Adrenal gland (tissue), 9 donors: ENCODE measurements at regions not wholly inside any gene's neighbourhood (a gene's known extent, or its start where the extent isn't known, plus 50 kb on each side); places are given as distances from the start of the nearest gene placed in this dataset.

Source experiments
- DNase-seq, 7 donors: peaks; one replicate each; pipeline ENCODE4 v3.0.0-alpha.2; 2019 to 2020
- H3K27ac ChIP-seq, 5 donors: fragments of 200-600 bp; sonication (generic) in 4 of 5; 1 replicate in 3 of 5; 2 replicates in 2 of 5; pipeline versions ENCODE4 v1.5.1 to v1.8.0; 2016 to 2020; ENCODE audit warnings: mild to moderate bottlenecking in 1 of 5
- H3K27me3 ChIP-seq: fragments of 200-600 bp; 2 replicates; pipeline ENCODE4 v1.8.0; 2021
- H3K36me3 ChIP-seq, 2 donors: fragments of 200-600 bp; replicated peaks in 1 of 2; 1 replicate in 1 of 2; 2 replicates in 1 of 2; pipeline versions ENCODE4 v1.5.1 to v1.8.0; 2018 to 2022
- H3K4me1 ChIP-seq, 2 donors: fragments of 200-600 bp; replicated peaks in 1 of 2; 1 replicate in 1 of 2; 2 replicates in 1 of 2; pipeline versions ENCODE4 v1.5.1 to v1.8.0; 2018 to 2021
- H3K4me3 ChIP-seq, 4 donors: fragments of 200-600 bp; sonication (generic) in 3 of 4; one replicate each; pipeline ENCODE4 v1.5.1; 2016 to 2018
- H3K9me3 ChIP-seq, 3 donors: fragments of 200-600 bp; sonication (generic) in 1 of 3; replicated peaks in 1 of 3; 1 replicate in 2 of 3; 2 replicates in 1 of 3; pipeline versions ENCODE4 v1.5.1 to v1.8.0; 2016 to 2021
- POLR2A ChIP-seq, 2 donors: fragments of 450-650 bp; IDR thresholded peaks; one replicate each; pipeline ENCODE4 v1.6.1; 2017; ENCODE audit warnings: antibody characterized with exemption in 2 of 2, mild to moderate bottlenecking in 2 of 2, moderate library complexity in 1 of 2
- WGBS, 4 donors: extraction: QIAGEN DNeasy Blood & Tissue Kit in 2 of 4; methylation state at CpG; one replicate each; pipeline versions ENCODE4 v1.1.5 to v1.1.7; 2013 to 2017; 5-methylcytosine and 5-hydroxymethylcytosine counted together
- intact Hi-C, 2 donors: fragments of 100-400 bp; cut with DNase I; formaldehyde crosslinking; loops; one replicate each; pipeline versions ENCODE4 v1.14.1 to v1.15.0; 2022 to 2023
- TF ChIP-seq, protein P1 (sequence below), 6 experiments: fragments of 450-650 bp in 4 of 6; fragments of 200-600 bp in 2 of 6; sonication (generic) in 1 of 6; IDR thresholded peaks; 1 replicate in 5 of 6; 2 replicates in 1 of 6; pipeline versions ENCODE4 v1.5.1 to v1.8.0; 2016 to 2021; ENCODE audit warnings: antibody characterized with exemption in 6 of 6, mild to moderate bottlenecking in 2 of 6, moderate library complexity in 1 of 6
- donor health status: healthy with polysubstance abuse.
- donor health status: Bipolar disorder and iron deficiency.
- donor health status: DM: yes; HTN: yes; CAD: no.
- donor health status: DM: no; HTN: no; CAD: no.
- donor health status: DM: no; HTN: no; CAD: no.

DNA sequence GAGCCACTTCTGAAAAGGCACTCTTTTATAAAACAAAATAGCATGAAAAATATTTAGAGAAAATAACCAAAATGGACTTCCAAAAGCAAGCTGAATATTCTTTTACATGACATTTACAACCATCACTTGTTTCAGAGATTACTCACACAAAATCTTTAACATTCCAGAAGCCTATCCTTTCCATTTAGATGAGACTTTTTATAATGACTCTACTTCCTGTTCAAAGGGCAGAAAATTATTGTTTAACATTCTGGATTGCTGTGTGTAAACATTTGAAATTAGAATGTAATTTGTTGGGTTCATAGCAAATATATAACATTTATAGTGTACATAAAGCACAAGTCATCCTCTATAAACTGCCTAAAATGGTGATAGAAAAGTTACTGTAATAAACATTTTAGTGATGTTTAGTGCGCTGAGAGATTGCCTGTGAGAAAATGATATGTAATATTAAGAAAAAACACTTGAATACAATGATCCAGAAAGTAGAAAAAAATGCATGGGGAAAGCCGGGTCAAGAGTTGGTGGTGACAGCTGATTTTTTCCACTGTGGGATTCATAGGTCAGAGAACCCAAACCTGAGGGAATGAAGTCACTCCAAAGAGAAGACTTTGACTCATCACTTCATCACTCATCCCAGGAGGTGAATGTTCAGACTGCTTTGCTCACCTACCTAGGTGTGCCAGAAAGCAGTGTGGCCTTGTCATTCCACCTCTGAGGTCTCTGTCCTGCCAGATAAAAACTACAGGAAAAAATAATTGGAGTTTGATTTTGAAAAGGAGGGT, 305.8 kb downstream of the ARPP21 start:
- DNase-seq, result no peak
- no peaks in the 10 kb centered on the region for H3K27me3 ChIP-seq
- WGBS, 4 donors, result 75 to 89% (median 86%) methylated on average over 2 of the region's 2 CpGs
- no peaks in the 10 kb centered on the region for H3K9me3 ChIP-seq
- no peaks in the 10 kb centered on the region for H3K4me1 ChIP-seq
- H3K36me3 ChIP-seq, result no peaks in the 10 kb centered on the region
- H3K27ac ChIP-seq, result no peak overlapping the region
- intact Hi-C loops, result no loop called here
- H3K4me3 ChIP-seq, result no peak overlapping the region
- TF ChIP-seq, protein P1, sequence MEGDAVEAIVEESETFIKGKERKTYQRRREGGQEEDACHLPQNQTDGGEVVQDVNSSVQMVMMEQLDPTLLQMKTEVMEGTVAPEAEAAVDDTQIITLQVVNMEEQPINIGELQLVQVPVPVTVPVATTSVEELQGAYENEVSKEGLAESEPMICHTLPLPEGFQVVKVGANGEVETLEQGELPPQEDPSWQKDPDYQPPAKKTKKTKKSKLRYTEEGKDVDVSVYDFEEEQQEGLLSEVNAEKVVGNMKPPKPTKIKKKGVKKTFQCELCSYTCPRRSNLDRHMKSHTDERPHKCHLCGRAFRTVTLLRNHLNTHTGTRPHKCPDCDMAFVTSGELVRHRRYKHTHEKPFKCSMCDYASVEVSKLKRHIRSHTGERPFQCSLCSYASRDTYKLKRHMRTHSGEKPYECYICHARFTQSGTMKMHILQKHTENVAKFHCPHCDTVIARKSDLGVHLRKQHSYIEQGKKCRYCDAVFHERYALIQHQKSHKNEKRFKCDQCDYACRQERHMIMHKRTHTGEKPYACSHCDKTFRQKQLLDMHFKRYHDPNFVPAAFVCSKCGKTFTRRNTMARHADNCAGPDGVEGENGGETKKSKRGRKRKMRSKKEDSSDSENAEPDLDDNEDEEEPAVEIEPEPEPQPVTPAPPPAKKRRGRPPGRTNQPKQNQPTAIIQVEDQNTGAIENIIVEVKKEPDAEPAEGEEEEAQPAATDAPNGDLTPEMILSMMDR (IDR thresholded peaks at IDR 0.05), result no peak

DNA sequence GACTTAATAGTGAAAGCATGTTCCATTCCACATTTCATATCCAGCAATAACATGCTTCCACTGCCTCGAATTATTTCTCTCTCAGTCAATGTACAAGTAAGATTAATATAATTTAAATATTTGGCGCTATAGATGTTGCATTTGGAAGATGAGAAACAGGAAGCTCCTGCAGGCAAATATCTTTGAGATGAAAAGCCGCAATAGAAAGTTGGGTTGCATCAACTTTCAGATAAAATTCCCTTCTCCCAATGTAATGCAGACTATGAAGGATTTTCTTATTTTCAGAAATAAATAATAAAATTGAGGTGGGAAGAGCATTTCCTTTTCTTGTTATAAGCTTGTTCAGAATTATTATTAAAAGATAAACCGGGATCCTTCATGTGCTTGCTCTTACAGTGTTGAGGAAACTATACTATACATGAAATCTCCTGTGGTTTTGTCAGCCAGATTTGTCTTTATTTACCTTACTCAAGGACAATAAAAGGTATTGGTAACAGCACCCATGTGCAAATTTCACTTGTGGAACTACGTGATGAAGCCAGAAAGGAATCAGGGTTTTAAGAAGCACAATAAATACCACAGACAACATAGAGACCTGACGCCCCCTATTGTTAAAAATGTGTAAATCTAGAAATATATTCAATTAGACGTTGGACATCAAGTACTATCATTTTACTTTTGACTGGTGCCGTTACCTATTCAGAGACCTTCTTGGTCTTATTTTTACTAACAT, 307.0 kb downstream of the ARPP21 start:
- no peaks in the 10 kb centered on the region for H3K27me3 ChIP-seq
- 36 to 41% (median 39%) methylated on average over 8 of the region's 8 CpGs for WGBS, 4 donors
- no peak for DNase-seq
- no peaks in the 10 kb centered on the region for H3K36me3 ChIP-seq
- no peak overlapping the region for H3K27ac ChIP-seq
- no peaks in the 10 kb centered on the region for H3K4me1 ChIP-seq
- intact Hi-C loops, result no loop called here
- no peak overlapping the region for H3K4me3 ChIP-seq
- no peaks in the 10 kb centered on the region for H3K9me3 ChIP-seq
- TF ChIP-seq, protein P1 (IDR thresholded peaks at IDR 0.05), result peak in 4 of 6 experiments; percentile 14 to 39 (median 18)
- no peak for TF ChIP-seq POLR2A (IDR thresholded peaks at IDR 0.05)

DNA sequence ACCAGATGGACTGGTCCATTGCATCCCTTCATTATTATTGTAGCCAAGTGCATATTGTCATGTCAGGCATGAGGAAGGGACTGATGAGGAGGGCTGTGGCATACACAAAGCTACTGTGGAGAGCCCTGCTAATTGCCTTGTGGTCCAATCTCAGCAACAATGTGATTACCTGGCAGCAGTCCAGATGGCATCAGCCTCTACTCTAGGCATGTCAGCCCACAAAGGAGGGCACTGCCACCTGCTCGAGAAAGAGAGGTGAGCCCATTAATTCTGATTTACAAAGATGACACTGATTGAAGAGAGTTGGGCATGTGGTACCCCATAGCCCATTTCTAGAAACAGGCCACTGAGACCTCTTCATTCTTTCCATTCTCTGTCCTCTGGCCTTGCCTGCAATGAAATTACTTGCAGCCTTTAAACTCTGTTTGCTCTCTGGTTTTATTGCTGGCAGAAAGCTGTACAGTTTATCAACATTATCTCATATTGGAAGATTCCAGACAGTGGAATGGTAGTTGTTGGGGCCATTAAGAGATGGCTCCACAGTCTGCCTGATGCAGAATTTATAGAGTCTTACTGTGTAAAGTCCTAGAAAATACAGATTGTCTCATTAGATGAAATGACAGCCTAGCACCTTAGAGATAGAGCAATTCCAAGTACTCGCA, 307.7 kb downstream of the ARPP21 start:
- Histone ChIP-seq H3K36me3 (no peaks in the 10 kb centered on the region), H3K4me3 (no peak overlapping the region), H3K4me1 (no peaks in the 10 kb centered on the region), H3K27ac (no peak overlapping the region), H3K27me3 (no peaks in the 10 kb centered on the region), H3K9me3 (no peaks in the 10 kb centered on the region)
- 87 to 91% (median 88%) methylated on average over 2 of the region's 2 CpGs for WGBS, 4 donors
- no peak for TF ChIP-seq POLR2A (IDR thresholded peaks at IDR 0.05)
- TF ChIP-seq, protein P1 (IDR thresholded peaks at IDR 0.05), result peak in 1 of 6 experiments; percentile 4
- intact Hi-C loops, result no loop called here
- no peak for DNase-seq

DNA sequence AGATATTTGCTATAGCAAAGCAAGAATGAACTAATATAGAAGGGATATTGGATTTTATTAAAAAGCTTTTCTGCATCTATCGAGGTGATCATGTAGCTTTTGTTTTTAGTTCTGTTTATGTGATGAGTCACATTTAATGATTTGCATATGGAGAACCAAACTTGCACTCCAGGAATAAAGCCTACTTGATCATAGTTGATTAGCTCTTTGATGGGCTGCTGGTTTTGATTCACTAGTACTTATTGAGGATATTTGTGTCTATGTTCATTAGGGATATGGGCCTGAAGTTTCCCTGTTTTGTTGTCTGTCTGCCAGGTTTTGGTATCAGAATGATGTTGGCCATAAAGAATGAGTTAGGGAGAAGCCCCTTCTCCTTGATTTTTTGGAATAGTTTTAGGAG, 310.7 kb downstream of the ARPP21 start:
- Histone ChIP-seq H3K27me3 (no peaks in the 10 kb centered on the region), H3K9me3 (no peaks in the 10 kb centered on the region), H3K36me3 (no peaks in the 10 kb centered on the region), H3K27ac (no peak overlapping the region), H3K4me1 (no peaks in the 10 kb centered on the region), H3K4me3 (no peak overlapping the region)
- no peak for TF ChIP-seq POLR2A (IDR thresholded peaks at IDR 0.05)
- TF ChIP-seq, protein P1 (IDR thresholded peaks at IDR 0.05), result no peak
- DNase-seq, result no peak
- intact Hi-C loops, result no loop called here
- 88 to 97% (median 93%) methylated on average over 1 of the region's 1 CpG for WGBS, 4 donors
